OCI-LY7 (cell line): ENCODE measurements at regions not wholly inside any gene's neighbourhood (a gene's known extent, or its start where the extent isn't known, plus 50 kb on each side); places are given as distances from the start of the nearest gene placed in this dataset.

Experiments used
- EZH2phosphoT487 ChIP-seq: fragments of 200-600 bp; sonication (generic); IDR thresholded peaks from 2 replicates; pipeline ENCODE4 v1.6.1; 2018; ENCODE audit warnings: low read depth, borderline replicate concordance, mild to moderate bottlenecking, mixed run types, antibody characterized with exemption, low read length, moderate library complexity, mixed read lengths
- TF ChIP-seq, protein P1 (sequence below): fragments of 200-600 bp; sonication (generic); conservative IDR thresholded peaks from 2 replicates; pipeline ENCODE4 v1.5.1; 2014; ENCODE audit warnings: mild to moderate bottlenecking, antibody characterized with exemption, low read length, moderate library complexity, mixed read lengths

- TF ChIP-seq, protein P1, sequence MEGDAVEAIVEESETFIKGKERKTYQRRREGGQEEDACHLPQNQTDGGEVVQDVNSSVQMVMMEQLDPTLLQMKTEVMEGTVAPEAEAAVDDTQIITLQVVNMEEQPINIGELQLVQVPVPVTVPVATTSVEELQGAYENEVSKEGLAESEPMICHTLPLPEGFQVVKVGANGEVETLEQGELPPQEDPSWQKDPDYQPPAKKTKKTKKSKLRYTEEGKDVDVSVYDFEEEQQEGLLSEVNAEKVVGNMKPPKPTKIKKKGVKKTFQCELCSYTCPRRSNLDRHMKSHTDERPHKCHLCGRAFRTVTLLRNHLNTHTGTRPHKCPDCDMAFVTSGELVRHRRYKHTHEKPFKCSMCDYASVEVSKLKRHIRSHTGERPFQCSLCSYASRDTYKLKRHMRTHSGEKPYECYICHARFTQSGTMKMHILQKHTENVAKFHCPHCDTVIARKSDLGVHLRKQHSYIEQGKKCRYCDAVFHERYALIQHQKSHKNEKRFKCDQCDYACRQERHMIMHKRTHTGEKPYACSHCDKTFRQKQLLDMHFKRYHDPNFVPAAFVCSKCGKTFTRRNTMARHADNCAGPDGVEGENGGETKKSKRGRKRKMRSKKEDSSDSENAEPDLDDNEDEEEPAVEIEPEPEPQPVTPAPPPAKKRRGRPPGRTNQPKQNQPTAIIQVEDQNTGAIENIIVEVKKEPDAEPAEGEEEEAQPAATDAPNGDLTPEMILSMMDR: no peak
- TF ChIP-seq EZH2phosphoT487: no peak
Measured at GRCh38 chr4:3601992-3602391, 69.8 kb upstream of the LRPAP1 start.
